ENCODE measurements at regions not wholly inside any gene's neighbourhood (a gene's known extent, or its start where the extent isn't known, plus 50 kb on each side); places are given as distances from the start of the nearest gene placed in this dataset.
A peak's percentile ranks its signal among the peaks of the same experiment; 100 is the strongest.
"Not testable (repeated sequence)": the region's sequence is repeated elsewhere in the genome, so short reads cannot be mapped to it uniquely, and the experiment has no call there.

GRCh38 chr15:22262613-22263020 lies 182.3 kb downstream of the OR4M2 start:
- Histone ChIP-seq H3K27me3 (no peaks in the 10 kb centered on the region), H3K9me3 (no peaks in the 10 kb centered on the region), H3K27ac (peak overlapping the region in 3 of 4 donors; percentile 12 to 28 (median 26)), H3K36me3 (no peaks in the 10 kb centered on the region), H3K4me1 (no peaks in the 10 kb centered on the region), H3K4me3 (no peak overlapping the region)
- DNase-seq: peak in 2 of 3 donors; percentile 56 to 79
- no peak for TF ChIP-seq POLR2A (IDR thresholded peaks at IDR 0.05)

DNA sequence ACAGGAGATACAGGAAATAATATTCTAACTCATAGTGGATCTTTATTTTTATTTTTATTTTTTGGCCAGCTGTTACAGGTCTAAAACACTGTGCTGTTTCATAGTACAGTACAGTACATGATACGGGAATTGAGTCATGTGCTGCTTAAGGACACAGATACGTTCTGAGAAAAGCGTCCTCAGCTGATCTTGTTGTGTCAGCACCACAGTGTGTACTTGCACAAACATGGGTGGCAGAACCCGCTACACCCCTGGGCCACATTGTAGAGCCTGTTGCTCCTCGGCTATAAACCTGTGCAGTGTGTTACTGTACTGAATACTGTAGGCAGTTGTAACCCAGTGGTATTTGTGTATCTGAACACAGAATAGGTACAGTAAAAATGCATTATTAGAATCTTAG lies 183.4 kb downstream of the OR4M2 start:
- Histone ChIP-seq H3K27ac (peak overlapping the region in 1 of 4 donors; percentile 28), H3K36me3 (no peaks in the 10 kb centered on the region), H3K27me3 (no peaks in the 10 kb centered on the region), H3K9me3 (no peaks in the 10 kb centered on the region), H3K4me3 (no peak overlapping the region), H3K4me1 (no peaks in the 10 kb centered on the region)
- TF ChIP-seq POLR2A (IDR thresholded peaks at IDR 0.05) (no peak), CTCF (IDR thresholded peaks at IDR 0.05) (no peak)
- no peak for DNase-seq

DNA sequence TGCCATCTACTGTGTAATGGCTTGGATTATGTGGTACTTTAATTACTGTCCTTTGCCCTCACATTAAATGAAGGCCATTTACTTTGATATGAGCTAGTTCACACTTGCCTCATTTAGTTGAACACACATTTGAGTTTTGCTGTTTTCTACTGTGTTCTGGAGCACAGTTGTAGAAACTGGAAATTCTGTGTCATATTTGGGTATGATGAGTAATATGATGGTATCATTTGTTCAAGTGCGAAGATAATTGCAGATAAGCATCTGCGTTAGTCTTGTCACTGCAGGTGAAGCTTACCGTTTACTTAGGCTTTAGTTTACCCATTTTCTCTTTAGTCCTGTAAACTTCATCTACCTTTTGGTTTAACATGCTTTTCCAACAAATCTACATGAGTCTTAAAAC lies 183.9 kb downstream of the OR4M2 start:
- H3K4me3 ChIP-seq, DNase-seq, H3K27ac ChIP-seq, H3K4me1 ChIP-seq, H3K27me3 ChIP-seq, H3K36me3 ChIP-seq, H3K9me3 ChIP-seq: not testable (repeated sequence)

GRCh38 chr15:22265056-22265945 lies 185.0 kb downstream of the OR4M2 start:
- peak overlapping the region in 3 of 4 donors; percentile 28 to 41 (median 35) for H3K27ac ChIP-seq
- no peak for DNase-seq

DNA sequence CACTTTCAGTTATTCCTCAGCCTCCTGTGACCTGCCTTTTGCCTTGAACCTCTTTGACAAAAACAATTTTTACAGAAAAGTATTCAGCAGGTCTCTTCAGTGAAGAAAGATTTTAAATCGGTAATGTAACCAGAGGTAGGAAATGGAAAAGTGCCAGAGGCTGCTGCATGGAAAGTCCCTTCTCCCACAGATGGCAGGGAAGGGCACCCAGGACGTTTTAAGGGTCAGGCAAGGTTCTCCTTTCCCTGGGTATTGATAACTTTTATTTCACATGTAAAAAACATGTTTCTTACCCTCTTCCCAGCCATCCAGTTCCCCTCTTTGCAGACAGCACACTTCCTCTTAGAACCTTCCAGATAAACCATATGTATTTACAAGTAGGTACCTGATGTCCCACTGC lies 185.6 kb downstream of the OR4M2 start:
- H3K9me3 ChIP-seq: no peaks in the 10 kb centered on the region
- H3K27me3 ChIP-seq: no peaks in the 10 kb centered on the region
- TF ChIP-seq CTCF (IDR thresholded peaks at IDR 0.05): no peak
- no peak for TF ChIP-seq POLR2A (IDR thresholded peaks at IDR 0.05)
- H3K4me1 ChIP-seq: no peaks in the 10 kb centered on the region
- H3K4me3 ChIP-seq: no peak overlapping the region
- H3K27ac ChIP-seq: peak overlapping the region in 1 of 4 donors; percentile 13
- no peaks in the 10 kb centered on the region for H3K36me3 ChIP-seq
- no peak for DNase-seq

More at GRCh38 chr15:22265056-22265945, 185.0 kb downstream of the OR4M2 start:
- TF ChIP-seq CTCF (IDR thresholded peaks at IDR 0.05) (no peak), POLR2A (IDR thresholded peaks at IDR 0.05) (no peak)
- H3K4me1 ChIP-seq: no peaks in the 10 kb centered on the region
- no peaks in the 10 kb centered on the region for H3K27me3 ChIP-seq
- no peaks in the 10 kb centered on the region for H3K36me3 ChIP-seq
- no peak overlapping the region for H3K4me3 ChIP-seq
- H3K9me3 ChIP-seq: no peaks in the 10 kb centered on the region

DNA sequence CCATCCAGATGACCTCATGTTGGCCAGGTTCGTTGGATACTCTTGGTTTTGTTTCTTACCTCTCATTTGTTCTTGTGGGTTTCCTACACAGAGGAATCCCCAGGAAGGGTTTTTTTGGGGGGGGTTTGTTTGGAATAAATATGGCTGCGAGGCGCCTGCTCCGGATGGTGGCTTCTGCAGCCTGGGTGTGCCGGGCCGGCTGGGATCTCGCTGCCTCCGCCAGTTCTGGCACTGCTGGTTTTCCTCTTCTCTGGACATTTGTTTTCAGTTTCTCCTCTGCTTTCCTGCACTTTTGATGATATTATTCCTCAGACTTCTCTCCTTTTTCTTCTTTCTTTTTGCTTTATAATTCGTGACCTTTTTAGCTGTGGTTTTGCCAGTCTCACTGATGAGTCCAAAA lies 187.4 kb downstream of the OR4M2 start:
- no peaks in the 10 kb centered on the region for H3K36me3 ChIP-seq
- H3K9me3 ChIP-seq: no peaks in the 10 kb centered on the region
- no peak for DNase-seq
- no peaks in the 10 kb centered on the region for H3K4me1 ChIP-seq
- no peak overlapping the region for H3K27ac ChIP-seq
- H3K27me3 ChIP-seq: no peaks in the 10 kb centered on the region
- TF ChIP-seq POLR2A (IDR thresholded peaks at IDR 0.05): no peak
- TF ChIP-seq CTCF (IDR thresholded peaks at IDR 0.05): no peak
- no peak overlapping the region for H3K4me3 ChIP-seq

- not testable (repeated sequence) for DNase-seq, H3K9me3 ChIP-seq, H3K27ac ChIP-seq, H3K36me3 ChIP-seq, H3K4me3 ChIP-seq, H3K27me3 ChIP-seq, H3K4me1 ChIP-seq
Observed at GRCh38 chr15:22268201-22268600, 187.9 kb downstream of the OR4M2 start.

GRCh38 chr15:22268654-22269053 lies 188.3 kb downstream of the OR4M2 start:
- H3K27me3 ChIP-seq, H3K36me3 ChIP-seq, DNase-seq, H3K9me3 ChIP-seq, H3K4me1 ChIP-seq, H3K27ac ChIP-seq, H3K4me3 ChIP-seq: not testable (repeated sequence)

DNA sequence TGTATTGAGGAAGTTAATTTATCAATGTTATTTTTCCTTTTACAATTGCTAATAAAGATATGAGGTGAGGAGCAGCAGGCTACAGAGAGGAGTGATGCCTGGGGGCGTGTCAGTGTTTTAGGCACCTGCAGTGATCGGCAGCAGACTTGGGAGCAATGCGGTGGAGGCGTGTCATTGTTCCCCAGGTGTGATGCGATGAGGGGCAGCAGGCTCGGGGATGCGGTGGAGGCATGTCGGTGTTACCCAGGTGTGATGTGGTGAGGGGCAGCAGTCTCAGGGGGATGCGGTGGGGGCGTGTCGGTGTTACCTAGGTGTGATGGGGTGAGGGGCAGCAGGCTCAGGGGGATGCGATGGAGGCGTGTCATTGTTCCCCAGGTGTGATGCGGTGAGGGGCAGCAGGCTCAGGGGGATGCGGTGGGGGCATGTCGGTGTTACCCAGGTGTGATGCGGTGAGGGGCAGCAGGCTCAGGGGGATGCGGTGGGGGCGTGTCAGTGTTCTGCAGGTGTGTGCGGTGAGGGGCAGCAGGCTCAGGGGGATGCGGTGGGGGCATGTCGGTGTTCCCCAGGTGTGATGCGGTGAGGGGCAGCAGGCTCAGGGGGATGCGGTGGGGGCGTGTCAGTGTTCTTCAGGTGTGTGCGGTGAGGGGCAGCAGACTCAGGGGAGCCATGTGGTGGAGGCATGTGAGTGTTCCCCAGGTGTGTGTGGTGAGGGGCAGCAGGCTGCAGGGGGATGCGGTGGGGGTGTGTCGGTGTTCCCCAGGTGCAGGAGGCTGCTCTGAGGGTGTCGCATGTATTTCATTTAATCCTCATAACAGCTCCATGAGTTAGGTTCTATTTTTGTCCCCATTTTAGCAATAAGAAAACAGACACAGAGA lies 186.2 kb upstream of the GOLGA6L22 start:
- DNase-seq, H3K4me3 ChIP-seq, H3K4me1 ChIP-seq, H3K36me3 ChIP-seq, H3K27ac ChIP-seq, H3K9me3 ChIP-seq, H3K27me3 ChIP-seq: not testable (repeated sequence)

DNA sequence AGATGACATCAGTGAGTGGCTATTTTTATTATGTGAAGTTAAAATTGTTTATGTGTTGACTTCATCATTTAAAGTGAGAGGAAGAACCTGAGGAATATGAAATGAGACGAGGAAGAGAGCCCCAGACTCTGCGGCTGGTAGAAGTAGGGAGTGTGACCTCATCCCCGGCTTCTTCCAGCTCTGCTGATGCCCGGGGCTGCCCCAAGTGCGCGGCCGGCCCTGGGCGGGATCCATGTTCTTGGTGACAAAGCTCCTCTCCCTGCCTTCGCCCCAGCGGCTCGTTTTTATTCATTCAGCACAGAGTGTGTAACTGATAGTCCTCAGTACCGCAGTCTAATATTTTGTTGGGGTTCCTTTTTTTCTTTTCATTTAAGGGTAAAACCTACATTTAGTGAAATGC lies 185.5 kb upstream of the GOLGA6L22 start:
- not testable (repeated sequence) for H3K4me1 ChIP-seq, H3K9me3 ChIP-seq, H3K27ac ChIP-seq, H3K4me3 ChIP-seq, H3K36me3 ChIP-seq, DNase-seq, H3K27me3 ChIP-seq
